ENCODE measurements at regions not wholly inside any gene's neighbourhood (a gene's known extent, or its start where the extent isn't known, plus 50 kb on each side); places are given as distances from the start of the nearest gene placed in this dataset.

DNA sequence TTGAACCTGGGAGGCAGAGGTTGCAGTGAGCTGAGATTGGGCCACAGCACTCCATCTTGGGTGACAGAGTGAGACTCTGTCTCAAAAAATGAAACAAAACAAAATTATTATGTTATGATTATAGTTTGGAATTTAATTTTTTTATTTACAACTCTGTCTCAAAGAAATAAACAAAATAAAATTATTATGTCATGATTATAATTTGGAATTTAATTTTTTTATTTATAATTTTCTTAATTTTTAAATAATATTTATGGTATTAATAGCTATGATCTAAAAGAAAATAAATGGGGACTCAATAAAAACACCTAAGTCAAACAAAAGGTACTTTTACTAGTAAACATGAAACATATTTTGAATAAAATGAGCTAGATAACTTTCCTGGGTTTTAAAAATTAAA is 994.8 kb upstream of the GHITM start:
- intact Hi-C loops (cut with DNase I), result no loop called here
- TF ChIP-seq POLR2A (IDR thresholded peaks at IDR 0.05) (no peak), CTCF (IDR thresholded peaks at IDR 0.05) (no peak), POLR2AphosphoS5 (IDR thresholded peaks at IDR 0.05; ENCODE audit: insufficient read depth in 1 of 2, low read depth in 1 of 2) (no peak)
- H3K27me3 ChIP-seq, result no peaks in the 10 kb centered on the region

DNA sequence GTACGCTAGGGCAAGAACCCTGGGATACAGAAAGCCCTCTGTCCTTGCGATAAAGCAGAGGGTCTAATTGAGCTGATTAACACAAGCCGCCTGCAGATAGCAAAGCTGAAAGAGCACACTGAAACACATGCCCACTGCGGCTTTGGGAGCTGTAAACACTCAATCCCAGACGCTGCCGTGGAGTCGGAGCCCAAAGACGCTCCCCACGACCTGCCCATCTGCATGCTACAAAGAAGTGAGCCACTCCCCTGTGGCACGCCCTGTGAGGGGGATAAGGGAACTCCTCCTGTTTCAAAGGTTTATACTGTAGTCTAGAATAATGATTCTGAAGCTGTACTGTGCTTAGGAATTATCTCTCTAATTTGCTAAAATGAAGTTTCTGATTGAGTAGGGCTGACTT is 985.6 kb upstream of the GHITM start:
- Histone ChIP-seq H3K27ac (no peak overlapping the region), H3K36me3 (no peaks in the 10 kb centered on the region), H3K27me3 (no peaks in the 10 kb centered on the region), H3K4me1 (no peaks in the 10 kb centered on the region), H3K9me3 (no peaks in the 10 kb centered on the region), H3K4me3 (no peak overlapping the region)
- intact Hi-C loops (cut with DNase I), result no loop called here
- TF ChIP-seq CTCF (IDR thresholded peaks at IDR 0.05) (no peak), POLR2A (IDR thresholded peaks at IDR 0.05) (no peak), POLR2AphosphoS5 (IDR thresholded peaks at IDR 0.05; ENCODE audit: insufficient read depth in 1 of 2, low read depth in 1 of 2) (no peak)
- no peak for DNase-seq (ENCODE audit: extremely low spot score in 2 of 2)

More for the DNA sequence above, 994.8 kb upstream of the GHITM start:
- H3K9me3 ChIP-seq, result no peaks in the 10 kb centered on the region
- H3K27ac ChIP-seq, result no peak overlapping the region
- no peaks in the 10 kb centered on the region for H3K4me1 ChIP-seq
- no peaks in the 10 kb centered on the region for H3K36me3 ChIP-seq
- H3K4me3 ChIP-seq, result no peak overlapping the region
- DNase-seq (ENCODE audit: extremely low spot score in 2 of 2), result no peak

DNA sequence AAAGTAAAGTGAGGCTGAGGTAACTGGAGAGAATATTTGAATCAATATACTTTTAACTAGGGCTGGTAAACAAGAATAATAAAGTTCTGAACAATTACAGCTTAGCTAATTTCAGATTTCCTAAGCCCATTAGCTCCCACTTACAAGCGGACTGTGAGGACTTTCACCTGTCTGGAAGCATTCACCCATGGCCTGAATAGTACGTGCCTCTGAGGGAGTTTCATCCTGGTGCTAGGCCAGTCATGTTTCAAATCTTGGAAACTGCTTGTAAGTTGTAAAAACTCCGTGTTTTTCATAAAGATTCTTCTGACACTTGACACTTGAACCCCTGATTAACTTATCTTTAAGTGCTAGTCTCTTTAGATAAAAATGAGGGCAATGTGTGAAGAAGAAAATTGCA is 975.2 kb upstream of the GHITM start:
- H3K27ac ChIP-seq, result no peak overlapping the region
- H3K4me1 ChIP-seq, result peaks cover 7% of the 10 kb centered on the region
- H3K9me3 ChIP-seq, result no peaks in the 10 kb centered on the region
- no peak for DNase-seq (ENCODE audit: extremely low spot score in 2 of 2)
- no peak overlapping the region for H3K4me3 ChIP-seq
- H3K27me3 ChIP-seq, result no peaks in the 10 kb centered on the region
- TF ChIP-seq POLR2AphosphoS5 (IDR thresholded peaks at IDR 0.05; ENCODE audit: insufficient read depth in 1 of 2, low read depth in 1 of 2) (no peak), POLR2A (IDR thresholded peaks at IDR 0.05) (no peak), CTCF (IDR thresholded peaks at IDR 0.05) (no peak)
- no peaks in the 10 kb centered on the region for H3K36me3 ChIP-seq
- intact Hi-C loops (cut with DNase I), result no loop called here

GRCh38 chr10:83165265-83165664 is 974.0 kb upstream of the GHITM start:
- H3K9me3 ChIP-seq, result no peaks in the 10 kb centered on the region
- no peak overlapping the region for H3K4me3 ChIP-seq
- TF ChIP-seq POLR2AphosphoS5 (IDR thresholded peaks at IDR 0.05; ENCODE audit: insufficient read depth in 1 of 2, low read depth in 1 of 2), result no peak
- TF ChIP-seq POLR2A (IDR thresholded peaks at IDR 0.05), result no peak
- TF ChIP-seq CTCF (IDR thresholded peaks at IDR 0.05), result no peak
- no peaks in the 10 kb centered on the region for H3K36me3 ChIP-seq
- H3K4me1 ChIP-seq, result peaks cover 7% of the 10 kb centered on the region
- H3K27me3 ChIP-seq, result no peaks in the 10 kb centered on the region
- intact Hi-C loops (cut with DNase I), result no loop called here
- no peak overlapping the region for H3K27ac ChIP-seq
- DNase-seq (ENCODE audit: extremely low spot score in 2 of 2), result no peak

- H3K4me1 ChIP-seq, result peaks cover 7% of the 10 kb centered on the region
- H3K36me3 ChIP-seq, result no peaks in the 10 kb centered on the region
- H3K9me3 ChIP-seq, result no peaks in the 10 kb centered on the region
- H3K27ac ChIP-seq, result no peak overlapping the region
- intact Hi-C loops (cut with DNase I), result no loop called here
- H3K4me3 ChIP-seq, result no peak overlapping the region
- no peak for DNase-seq (ENCODE audit: extremely low spot score in 2 of 2)
- no peaks in the 10 kb centered on the region for H3K27me3 ChIP-seq
- TF ChIP-seq POLR2A (IDR thresholded peaks at IDR 0.05) (no peak), CTCF (IDR thresholded peaks at IDR 0.05) (no peak), POLR2AphosphoS5 (IDR thresholded peaks at IDR 0.05; ENCODE audit: insufficient read depth in 1 of 2, low read depth in 1 of 2) (no peak)
These were observed 973.0 kb upstream of the GHITM start for GRCh38 chr10:83166344-83166743.

Measured in vagina (tissue), 2 donors.